H1 (cell line): ENCODE measurements at regions not wholly inside any gene's neighbourhood (a gene's known extent, or its start where the extent isn't known, plus 50 kb on each side); places are given as distances from the start of the nearest gene placed in this dataset.

Source experiments
- CHD2 ChIP-seq: IDR thresholded peaks from 2 replicates; pipeline ENCODE4 v1.6.1; 2012; ENCODE audit warnings: low read length, improper control_type of control experiment
- CHD7 ChIP-seq: fragments of 300-600 bp; sonication (generic); IDR thresholded peaks from 2 replicates; pipeline ENCODE4 v1.7.1; 2012; ENCODE audit warnings: low read length, moderate library complexity, mild to moderate bottlenecking, inconsistent platforms; ENCODE audit not compliant: insufficient replicate concordance
- E2F6 ChIP-seq: IDR thresholded peaks from 2 replicates; pipeline ENCODE4 v1.6.1; 2012; ENCODE audit warnings: inconsistent platforms
- KDM1A ChIP-seq: fragments of 200-600, 300-600 bp; sonication (generic); IDR thresholded peaks from 2 replicates; pipeline ENCODE4 v1.7.1; 2016; ENCODE audit warnings: mild to moderate bottlenecking, low read length, borderline replicate concordance
- NRF1 ChIP-seq: IDR thresholded peaks from 2 replicates; pipeline ENCODE4 v1.6.1; 2011; ENCODE audit warnings: mild to moderate bottlenecking, low read depth, low read length, improper control_type of control experiment
- POU5F1 ChIP-seq: IDR thresholded peaks from 2 replicates; pipeline ENCODE4 v1.6.1; 2011; ENCODE audit warnings: low read depth, mild to moderate bottlenecking, low read length, moderate library complexity
- SIN3A ChIP-seq, 2 experiments: IDR thresholded peaks in 1 of 2; conservative IDR thresholded peaks in 1 of 2; 2 replicates each; pipeline ENCODE4 v1.6.1; 2011 to 2012; ENCODE audit warnings: low read length in 2 of 2, improper control_type of control experiment in 1 of 2, low read depth in 1 of 2, mild to moderate bottlenecking in 1 of 2

- TF ChIP-seq CHD7: no peak
- no peak for TF ChIP-seq NRF1
- TF ChIP-seq KDM1A: no peak
- no peak for TF ChIP-seq E2F6
- TF ChIP-seq CHD2: no peak
- TF ChIP-seq POU5F1: no peak
- TF ChIP-seq SIN3A (conservative IDR thresholded peaks at IDR 0.05 in 1 of 2, IDR thresholded peaks at IDR 0.05 in 1 of 2; ENCODE audit: low read depth in 1 of 2, low read length in 2 of 2): no peak
These were observed 152.4 kb downstream of the KIF26A start (continued) for GRCh38 chr14:104290756-104291122.
